ENCODE measurements at regions not wholly inside any gene's neighbourhood (a gene's known extent, or its start where the extent isn't known, plus 50 kb on each side); places are given as distances from the start of the nearest gene placed in this dataset.

DNA sequence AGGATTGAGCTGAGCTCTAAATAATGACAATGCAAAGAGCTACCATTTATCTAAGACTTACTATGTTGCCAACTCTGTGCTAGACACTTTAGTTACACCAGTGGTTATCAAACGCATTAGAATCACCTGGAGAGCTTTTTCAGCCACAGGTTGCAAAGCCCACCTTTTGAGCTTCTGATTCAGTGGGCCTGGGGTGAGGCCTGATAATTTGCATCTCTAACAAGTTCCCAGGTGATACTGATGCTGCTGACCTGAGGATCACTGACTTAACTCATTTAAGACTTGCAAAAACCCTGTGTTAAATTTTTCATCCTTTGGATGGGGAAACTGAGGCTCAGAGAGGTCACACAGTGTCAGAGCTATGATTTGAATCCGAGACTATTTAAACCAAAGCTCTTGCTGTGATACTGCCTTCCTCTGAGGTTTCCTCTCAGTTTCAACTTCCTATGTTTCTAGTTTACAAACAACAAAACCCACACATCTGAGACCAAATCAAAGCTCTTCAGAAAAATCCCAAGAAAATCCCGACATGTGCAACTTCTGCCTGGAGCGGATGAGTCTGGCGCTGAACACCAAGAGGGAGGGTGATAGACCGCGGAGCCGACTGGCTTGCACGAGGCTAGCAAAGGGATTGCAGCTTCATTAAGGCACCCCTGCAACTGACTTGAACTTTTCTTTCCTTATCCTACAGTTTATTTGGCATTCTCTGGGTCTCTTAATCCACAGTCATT, 124.9 kb downstream of the CYP26A1 start:
- H3K9me3 ChIP-seq, result no peaks in the 10 kb centered on the region
- no peak for TF ChIP-seq POLR2A (IDR thresholded peaks at IDR 0.05)
- TF ChIP-seq, protein P1, sequence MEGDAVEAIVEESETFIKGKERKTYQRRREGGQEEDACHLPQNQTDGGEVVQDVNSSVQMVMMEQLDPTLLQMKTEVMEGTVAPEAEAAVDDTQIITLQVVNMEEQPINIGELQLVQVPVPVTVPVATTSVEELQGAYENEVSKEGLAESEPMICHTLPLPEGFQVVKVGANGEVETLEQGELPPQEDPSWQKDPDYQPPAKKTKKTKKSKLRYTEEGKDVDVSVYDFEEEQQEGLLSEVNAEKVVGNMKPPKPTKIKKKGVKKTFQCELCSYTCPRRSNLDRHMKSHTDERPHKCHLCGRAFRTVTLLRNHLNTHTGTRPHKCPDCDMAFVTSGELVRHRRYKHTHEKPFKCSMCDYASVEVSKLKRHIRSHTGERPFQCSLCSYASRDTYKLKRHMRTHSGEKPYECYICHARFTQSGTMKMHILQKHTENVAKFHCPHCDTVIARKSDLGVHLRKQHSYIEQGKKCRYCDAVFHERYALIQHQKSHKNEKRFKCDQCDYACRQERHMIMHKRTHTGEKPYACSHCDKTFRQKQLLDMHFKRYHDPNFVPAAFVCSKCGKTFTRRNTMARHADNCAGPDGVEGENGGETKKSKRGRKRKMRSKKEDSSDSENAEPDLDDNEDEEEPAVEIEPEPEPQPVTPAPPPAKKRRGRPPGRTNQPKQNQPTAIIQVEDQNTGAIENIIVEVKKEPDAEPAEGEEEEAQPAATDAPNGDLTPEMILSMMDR (IDR thresholded peaks at IDR 0.05), result no peak
- 22 to 24% methylated on average over 9 of the region's 9 CpGs for WGBS, 2 donors
- no peaks in the 10 kb centered on the region for H3K27me3 ChIP-seq
- H3K27ac ChIP-seq, result peak overlapping the region; percentile 60 to 84 (median 79)
- H3K36me3 ChIP-seq, result no peaks in the 10 kb centered on the region
- H3K4me1 ChIP-seq, result peaks cover 7 to 10% of the 10 kb centered on the region in 2 donors
- peak overlapping the region in 1 of 3 donors; percentile 9 for H3K4me3 ChIP-seq (replicated peaks in 1 of 3)
- intact Hi-C loops (cut with DNase I), result no loop called here
- DNase-seq, result peak; percentile 41 to 52

DNA sequence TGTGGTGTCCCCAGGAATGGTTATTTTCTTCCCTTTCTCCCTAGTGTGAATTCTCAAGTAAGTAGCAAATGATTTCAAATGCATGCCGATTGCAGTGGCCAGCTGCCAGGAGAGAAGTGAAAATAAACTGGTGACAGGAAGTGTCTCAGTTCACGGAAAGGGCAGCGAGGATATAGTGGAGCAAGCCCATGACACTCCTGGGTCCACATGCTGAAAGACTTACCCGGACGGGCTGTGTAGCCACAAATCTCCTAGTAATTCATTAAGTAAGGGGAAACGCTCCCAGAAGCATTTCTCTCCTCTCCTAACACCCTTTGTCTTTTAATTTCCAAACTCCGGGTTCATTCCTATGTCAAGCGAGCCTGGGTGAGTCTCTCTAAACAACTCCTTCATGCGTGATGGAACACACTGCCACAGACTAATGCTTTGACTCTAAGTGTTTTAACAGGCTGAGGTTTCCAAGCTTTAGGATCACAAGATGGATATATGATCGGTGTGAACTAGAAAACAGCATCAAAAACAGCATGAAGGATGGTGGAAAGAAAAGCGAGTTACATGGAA, 125.6 kb downstream of the CYP26A1 start:
- intact Hi-C loops (cut with DNase I), result no loop called here
- Histone ChIP-seq H3K4me3 (replicated peaks in 1 of 3) (peak overlapping the region in 2 of 3 donors; percentile 9), H3K36me3 (no peaks in the 10 kb centered on the region), H3K9me3 (no peaks in the 10 kb centered on the region), H3K27ac (peak overlapping the region; percentile 60 to 84 (median 79)), H3K4me1 (peaks cover 7% of the 10 kb centered on the region in 2 donors), H3K27me3 (no peaks in the 10 kb centered on the region)
- WGBS, 2 donors, result 10 to 12% methylated on average over 11 of the region's 11 CpGs
- DNase-seq, result peak; percentile 86 to 91
- TF ChIP-seq POLR2A (IDR thresholded peaks at IDR 0.05), result peak in 1 of 2 donors; percentile 35
- TF ChIP-seq, protein P1 (IDR thresholded peaks at IDR 0.05), result no peak

DNA sequence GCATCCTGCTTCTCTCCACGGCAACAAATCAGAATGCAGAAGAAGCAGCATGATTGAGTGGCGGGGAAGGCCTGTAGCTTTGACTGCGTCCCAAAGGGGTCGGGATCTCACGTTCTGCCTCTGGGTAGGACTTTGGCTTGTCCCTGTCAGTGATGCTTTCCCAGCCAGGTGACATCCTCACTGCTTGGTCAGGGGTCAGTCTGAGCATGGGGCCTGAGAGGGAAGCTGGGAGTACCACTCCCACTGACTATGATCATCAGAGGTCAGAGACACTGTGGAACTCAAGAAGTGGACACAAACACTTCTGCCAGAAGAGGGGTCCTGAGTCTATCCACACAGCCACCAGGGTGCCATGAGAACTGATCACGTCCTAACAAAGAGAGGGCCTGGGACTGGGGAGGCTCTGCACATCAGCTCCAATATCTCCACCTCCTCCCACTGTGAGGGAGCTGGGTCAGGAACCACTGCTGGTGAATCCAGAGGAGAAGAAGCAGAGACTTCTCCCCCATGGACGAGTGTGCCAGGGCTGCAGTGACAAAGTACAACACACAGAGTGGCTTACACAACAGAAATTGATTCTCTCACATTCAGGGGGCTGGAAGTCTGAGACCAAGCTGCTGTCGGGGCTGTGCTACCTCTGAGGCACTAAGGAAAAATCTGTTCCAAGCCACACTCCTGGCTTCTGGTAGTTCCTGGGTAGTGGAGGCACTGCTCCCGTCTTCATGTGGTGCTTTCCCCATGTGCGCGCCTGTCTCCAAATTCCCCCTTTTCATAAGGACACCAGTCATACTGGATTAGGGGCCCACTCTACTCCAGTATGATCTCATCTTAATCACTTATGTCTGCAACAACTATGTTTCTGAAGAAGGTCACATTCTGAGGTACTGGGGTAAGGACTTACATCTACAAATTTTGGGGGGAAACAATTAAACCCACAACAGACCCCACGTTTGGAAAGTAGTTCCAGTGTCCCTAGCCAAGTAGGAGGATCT, 131.1 kb downstream of the CYP26A1 start:
- intact Hi-C loops (cut with DNase I), result no loop called here
- no peaks in the 10 kb centered on the region for H3K36me3 ChIP-seq
- no peaks in the 10 kb centered on the region for H3K27me3 ChIP-seq
- no peak for DNase-seq
- H3K4me1 ChIP-seq, result no peaks in the 10 kb centered on the region
- TF ChIP-seq POLR2A (IDR thresholded peaks at IDR 0.05), result no peak
- TF ChIP-seq, protein P1 (IDR thresholded peaks at IDR 0.05), result no peak
- H3K27ac ChIP-seq, result no peak overlapping the region
- no peaks in the 10 kb centered on the region for H3K9me3 ChIP-seq
- H3K4me3 ChIP-seq (replicated peaks in 1 of 3), result no peak overlapping the region
- WGBS, 2 donors, result 83 to 88% methylated on average over 11 to 12 of the region's 12 CpGs

DNA sequence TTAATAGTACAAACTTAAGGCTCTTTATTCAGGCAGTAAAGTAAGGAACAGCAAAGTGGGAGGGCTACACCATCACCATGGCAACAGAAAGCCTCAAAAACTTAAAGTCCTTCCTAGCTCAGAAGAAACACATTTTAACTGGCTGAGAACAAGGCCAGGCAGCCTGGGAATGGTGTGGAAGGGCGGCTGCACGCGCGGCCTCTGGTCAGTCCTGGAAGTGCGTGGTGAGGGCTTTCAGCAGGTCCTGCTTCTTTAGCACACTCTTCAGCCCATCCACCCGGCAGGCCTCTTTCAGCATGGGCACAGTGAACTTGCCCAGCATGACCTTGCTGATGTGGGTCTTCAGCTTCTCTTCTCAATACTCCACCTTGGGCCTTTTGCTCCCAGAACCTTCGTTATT, 133.0 kb downstream of the CYP26A1 start:
- peak in 1 of 2 donors; percentile 10 for DNase-seq
- WGBS, 2 donors, result 85 to 90% methylated on average over 7 of the region's 7 CpGs
- intact Hi-C loops (cut with DNase I), result no loop called here
- Histone ChIP-seq H3K36me3 (no peaks in the 10 kb centered on the region), H3K4me3 (replicated peaks in 1 of 3) (no peak overlapping the region), H3K9me3 (no peaks in the 10 kb centered on the region), H3K27me3 (no peaks in the 10 kb centered on the region), H3K4me1 (no peaks in the 10 kb centered on the region), H3K27ac (no peak overlapping the region)
- no peak for TF ChIP-seq POLR2A (IDR thresholded peaks at IDR 0.05)
- TF ChIP-seq, protein P1 (IDR thresholded peaks at IDR 0.05), result no peak

Data from thyroid gland (tissue), 4 donors.